Peyer's patch (tissue), 4 donors: ENCODE measurements at regions not wholly inside any gene's neighbourhood (a gene's known extent, or its start where the extent isn't known, plus 50 kb on each side); places are given as distances from the start of the nearest gene placed in this dataset.

Source experiments
- DNase-seq, 3 donors: peaks; one replicate each; pipeline ENCODE4 v3.0.0-alpha.2; 2017 to 2019
- H3K27ac ChIP-seq, 4 donors: fragments of 200-600 bp; sonication (generic); one replicate each; pipeline ENCODE4 v1.5.1; 2016 to 2019
- H3K27me3 ChIP-seq, 2 donors: fragments of 200-600 bp; sonication (generic); one replicate each; pipeline ENCODE4 v1.5.1; 2019
- H3K36me3 ChIP-seq, 3 donors: fragments of 200-600 bp; sonication (generic); one replicate each; pipeline ENCODE4 v1.5.1; 2016 to 2019
- H3K4me1 ChIP-seq, 4 donors: fragments of 200-600 bp; sonication (generic); one replicate each; pipeline ENCODE4 v1.5.1; 2016 to 2019
- H3K4me3 ChIP-seq, 4 donors: fragments of 200-600 bp; sonication (generic); 1 replicate in 3 of 4; 2 replicates in 1 of 4; pipeline ENCODE4 v1.5.1; 2016 to 2019; ENCODE audit warnings: mild to moderate bottlenecking in 1 of 4
- H3K9me3 ChIP-seq, 4 donors: fragments of 200-600 bp; sonication (generic); one replicate each; pipeline ENCODE4 v1.5.1; 2016 to 2019; ENCODE audit warnings: mild to moderate bottlenecking in 1 of 4
- CTCF ChIP-seq, 6 experiments: fragments of 450-650 bp in 4 of 6; fragments of 200-600 bp in 2 of 6; sonication (generic) in 1 of 6; IDR thresholded peaks; one replicate each; pipeline ENCODE4 v1.5.1; 2017 to 2019; ENCODE audit warnings: antibody characterized with exemption in 6 of 6, mild to moderate bottlenecking in 3 of 6, moderate library complexity in 1 of 6
- POLR2A ChIP-seq, 2 donors: fragments of 450-650 bp; IDR thresholded peaks; one replicate each; pipeline ENCODE4 v1.5.1; 2017; ENCODE audit warnings: antibody characterized with exemption in 2 of 2, mild to moderate bottlenecking in 2 of 2, moderate library complexity in 2 of 2

- no peak for DNase-seq
- H3K36me3 ChIP-seq, result no peaks in the 10 kb centered on the region
- no peak overlapping the region for H3K27ac ChIP-seq
- no peaks in the 10 kb centered on the region for H3K27me3 ChIP-seq
- H3K4me3 ChIP-seq, result no peak overlapping the region
- H3K9me3 ChIP-seq, result no peaks in the 10 kb centered on the region
- no peaks in the 10 kb centered on the region for H3K4me1 ChIP-seq
- no peak for TF ChIP-seq POLR2A (IDR thresholded peaks at IDR 0.05)
- TF ChIP-seq CTCF (IDR thresholded peaks at IDR 0.05), result no peak
Measured at GRCh38 chr4:122038896-122039295, 87.0 kb upstream of the TRPC3 start.

- TF ChIP-seq POLR2A (IDR thresholded peaks at IDR 0.05), result no peak
- TF ChIP-seq CTCF (IDR thresholded peaks at IDR 0.05), result no peak
- no peaks in the 10 kb centered on the region for H3K9me3 ChIP-seq
- no peaks in the 10 kb centered on the region for H3K36me3 ChIP-seq
- H3K4me1 ChIP-seq, result no peaks in the 10 kb centered on the region
- H3K27me3 ChIP-seq, result no peaks in the 10 kb centered on the region
- DNase-seq, result no peak
- no peak overlapping the region for H3K4me3 ChIP-seq
- H3K27ac ChIP-seq, result no peak overlapping the region
Measured at GRCh38 chr4:122034619-122035018, 82.8 kb upstream of the TRPC3 start.

GRCh38 chr4:122027203-122027602 lies 75.3 kb upstream of the TRPC3 start:
- no peaks in the 10 kb centered on the region for H3K4me1 ChIP-seq
- no peak for DNase-seq
- no peak overlapping the region for H3K4me3 ChIP-seq
- H3K27ac ChIP-seq, result no peak overlapping the region
- no peaks in the 10 kb centered on the region for H3K36me3 ChIP-seq
- TF ChIP-seq CTCF (IDR thresholded peaks at IDR 0.05) (no peak), POLR2A (IDR thresholded peaks at IDR 0.05) (no peak)
- no peaks in the 10 kb centered on the region for H3K27me3 ChIP-seq
- H3K9me3 ChIP-seq, result no peaks in the 10 kb centered on the region

GRCh38 chr4:122017296-122017695 lies 65.4 kb upstream of the TRPC3 start:
- no peak for DNase-seq

GRCh38 chr4:122015203-122015602 lies 63.3 kb upstream of the TRPC3 start:
- no peak for TF ChIP-seq CTCF (IDR thresholded peaks at IDR 0.05)
- TF ChIP-seq POLR2A (IDR thresholded peaks at IDR 0.05), result no peak
- Histone ChIP-seq H3K9me3 (no peaks in the 10 kb centered on the region), H3K4me3 (no peak overlapping the region), H3K27me3 (no peaks in the 10 kb centered on the region), H3K36me3 (no peaks in the 10 kb centered on the region), H3K27ac (no peak overlapping the region), H3K4me1 (no peaks in the 10 kb centered on the region)
- no peak for DNase-seq

More at GRCh38 chr4:122017296-122017695, 65.4 kb upstream of the TRPC3 start:
- H3K27me3 ChIP-seq, result no peaks in the 10 kb centered on the region
- H3K9me3 ChIP-seq, result no peaks in the 10 kb centered on the region
- no peaks in the 10 kb centered on the region for H3K4me1 ChIP-seq
- H3K27ac ChIP-seq, result no peak overlapping the region
- no peak for TF ChIP-seq POLR2A (IDR thresholded peaks at IDR 0.05)
- TF ChIP-seq CTCF (IDR thresholded peaks at IDR 0.05), result no peak
- no peak overlapping the region for H3K4me3 ChIP-seq
- H3K36me3 ChIP-seq, result no peaks in the 10 kb centered on the region

- no peaks in the 10 kb centered on the region for H3K4me1 ChIP-seq
- H3K36me3 ChIP-seq, result no peaks in the 10 kb centered on the region
- TF ChIP-seq POLR2A (IDR thresholded peaks at IDR 0.05), result no peak
- TF ChIP-seq CTCF (IDR thresholded peaks at IDR 0.05), result no peak
- DNase-seq, result no peak
- H3K27me3 ChIP-seq, result no peaks in the 10 kb centered on the region
- H3K27ac ChIP-seq, result no peak overlapping the region
- H3K9me3 ChIP-seq, result no peaks in the 10 kb centered on the region
- no peak overlapping the region for H3K4me3 ChIP-seq
Measured at GRCh38 chr4:122012735-122013134, 60.9 kb upstream of the TRPC3 start.
